GM06990 (cell line): ENCODE measurements at regions not wholly inside any gene's neighbourhood (a gene's known extent, or its start where the extent isn't known, plus 50 kb on each side); places are given as distances from the start of the nearest gene placed in this dataset.
"Not testable (repeated sequence)": the region's sequence is repeated elsewhere in the genome, so short reads cannot be mapped to it uniquely, and the experiment has no call there.

ENCODE experiments used
- DNase-seq: peaks from one replicate; pipeline ENCODE4 v3.0.0-alpha.2; 2011; ENCODE audit not compliant: insufficient read length; ENCODE audit errors: extremely low read depth
- H3K27me3 ChIP-seq: replicated peaks from 2 replicates; pipeline ENCODE4 v1.6.0; 2011; ENCODE audit warnings: low read length; ENCODE audit not compliant: control insufficient read depth, insufficient read depth
- H3K36me3 ChIP-seq: 2 replicates; pipeline ENCODE4 v1.5.1; 2011; ENCODE audit warnings: low read length; ENCODE audit not compliant: control insufficient read depth, insufficient read depth
- H3K4me3 ChIP-seq: replicated peaks from 2 replicates; pipeline ENCODE4 v1.5.1; 2011; ENCODE audit warnings: low read depth, mild to moderate bottlenecking, control low read depth, low read length
- CTCF ChIP-seq: IDR thresholded peaks from 2 replicates; pipeline ENCODE4 v1.5.1; 2011; ENCODE audit warnings: low read length, control low read depth, mild to moderate bottlenecking, inconsistent platforms; ENCODE audit not compliant: insufficient read depth, poor library complexity, severe bottlenecking

DNA sequence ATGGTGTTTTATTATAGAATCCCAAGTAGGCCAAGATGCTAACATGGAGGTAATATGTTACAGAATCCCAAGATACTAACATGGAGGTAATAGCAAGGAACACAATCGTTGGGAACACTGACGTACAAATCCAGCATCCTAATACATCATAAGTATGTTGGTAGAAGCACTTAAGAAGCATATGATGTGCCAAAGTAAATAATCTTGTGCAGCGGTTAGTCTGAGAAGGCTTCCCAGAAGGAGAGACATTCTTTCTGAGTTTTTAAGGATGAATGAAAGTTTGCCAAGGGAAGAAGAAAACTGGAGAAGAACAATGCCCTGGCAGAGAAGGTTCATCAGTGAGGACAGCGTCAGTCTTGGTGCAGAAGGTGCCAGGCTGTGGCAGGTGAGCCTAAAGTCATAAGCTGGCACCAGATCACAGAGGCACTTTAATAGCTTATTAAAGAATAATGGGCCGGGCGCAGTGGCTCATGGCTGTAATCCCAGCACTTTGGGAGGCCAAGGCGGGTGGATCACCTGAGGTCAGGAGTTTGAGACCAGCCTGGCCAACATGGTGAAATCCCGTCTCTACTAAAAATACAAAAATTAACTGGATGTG, 294.5 kb upstream of the PIK3R1 start:
- no peak for TF ChIP-seq CTCF
- no peak for DNase-seq
- Histone ChIP-seq H3K36me3 (no peaks in the 10 kb centered on the region), H3K4me3 (no peak overlapping the region), H3K27me3 (no peaks in the 10 kb centered on the region)

- H3K27me3 ChIP-seq, DNase-seq, H3K4me3 ChIP-seq, H3K36me3 ChIP-seq: not testable (repeated sequence)
Observed at GRCh38 chr5:67919532-67919931, 296.0 kb upstream of the PIK3R1 start.

DNA sequence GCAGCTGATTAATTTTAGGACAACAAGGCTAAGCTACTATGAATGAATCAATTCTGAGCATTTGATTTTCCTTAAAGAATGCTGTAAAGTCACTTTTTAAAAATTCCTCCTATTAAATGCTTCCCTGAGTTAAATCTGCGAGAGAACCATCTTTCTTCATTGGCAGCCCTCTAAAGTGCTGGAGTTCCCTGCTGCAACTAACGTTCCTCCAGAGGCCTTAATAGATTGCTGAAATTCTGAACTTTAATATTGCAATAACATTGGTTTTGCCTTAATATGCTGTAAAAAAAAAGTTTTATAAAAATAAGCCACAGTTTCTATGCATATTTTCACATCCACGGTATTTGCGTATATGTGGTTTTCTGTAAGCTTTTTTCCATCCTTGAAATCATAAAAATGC, 298.0 kb upstream of the PIK3R1 start:
- no peak overlapping the region for H3K4me3 ChIP-seq
- no peaks in the 10 kb centered on the region for H3K36me3 ChIP-seq
- TF ChIP-seq CTCF: no peak
- no peaks in the 10 kb centered on the region for H3K27me3 ChIP-seq
- no peak for DNase-seq

DNA sequence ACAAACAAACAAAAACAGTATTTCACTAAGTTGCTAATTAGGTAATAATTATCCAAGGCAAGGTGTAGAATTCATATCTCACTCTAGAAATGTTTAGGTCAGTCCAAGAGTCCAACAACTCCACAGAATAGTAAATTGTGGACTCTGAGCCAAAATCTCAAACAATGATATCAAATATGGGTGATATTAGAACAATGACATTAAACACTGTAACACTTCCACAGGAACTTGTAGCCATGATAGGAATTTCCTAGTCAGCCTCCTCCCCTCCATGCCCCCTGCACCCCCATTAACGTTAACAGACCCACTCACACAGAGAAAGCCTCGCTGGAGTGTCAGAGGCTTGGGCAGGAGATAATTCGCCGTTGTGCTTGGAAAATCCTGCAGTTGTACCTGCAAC, 305.0 kb upstream of the PIK3R1 start:
- Histone ChIP-seq H3K27me3 (no peaks in the 10 kb centered on the region), H3K4me3 (no peak overlapping the region), H3K36me3 (no peaks in the 10 kb centered on the region)
- no peak for DNase-seq
- no peak for TF ChIP-seq CTCF

DNA sequence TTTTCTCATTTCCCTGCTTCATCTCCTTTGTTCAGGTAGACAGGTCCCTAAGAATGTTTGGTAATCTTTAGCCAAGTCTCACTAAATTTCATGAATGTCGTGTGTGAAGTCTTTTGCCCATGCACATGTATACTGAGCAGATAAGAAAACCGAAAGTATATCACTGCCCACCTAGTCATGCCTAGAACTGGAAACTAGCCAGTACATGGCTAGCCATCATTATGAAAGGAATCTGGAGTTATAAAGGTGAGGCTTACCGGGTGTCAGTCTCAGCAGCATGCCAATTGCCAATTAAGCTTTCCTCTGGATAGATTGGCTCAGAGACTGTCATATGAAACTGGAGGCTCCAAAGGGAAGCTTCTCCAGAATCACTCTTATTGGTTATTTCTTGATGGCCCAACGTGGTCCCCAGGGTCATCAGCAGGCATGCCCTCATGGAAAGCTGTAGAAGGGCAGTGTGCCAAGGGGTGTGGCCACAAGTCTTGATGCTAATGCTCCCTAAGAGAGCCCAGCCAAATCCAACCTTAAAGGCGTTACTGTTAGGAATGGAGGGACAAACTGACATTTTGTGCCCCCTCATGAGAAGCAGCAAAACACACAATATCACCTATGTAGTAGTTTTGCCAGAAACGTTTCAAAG, 307.3 kb upstream of the PIK3R1 start:
- H3K4me3 ChIP-seq: no peak overlapping the region
- no peak for TF ChIP-seq CTCF
- no peaks in the 10 kb centered on the region for H3K36me3 ChIP-seq
- H3K27me3 ChIP-seq: no peaks in the 10 kb centered on the region
- no peak for DNase-seq

- Histone ChIP-seq H3K36me3 (no peaks in the 10 kb centered on the region), H3K27me3 (no peaks in the 10 kb centered on the region), H3K4me3 (no peak overlapping the region)
- DNase-seq: no peak
- no peak for TF ChIP-seq CTCF
Observed at GRCh38 chr5:67904366-67904765, 311.2 kb upstream of the PIK3R1 start.
